Jurkat, Clone E6-1 (cell line): ENCODE measurements at regions not wholly inside any gene's neighbourhood (a gene's known extent, or its start where the extent isn't known, plus 50 kb on each side); places are given as distances from the start of the nearest gene placed in this dataset.
"Not testable (repeated sequence)": the region's sequence is repeated elsewhere in the genome, so short reads cannot be mapped to it uniquely, and the experiment has no call there.

Experiments used
- DNase-seq: peaks from one replicate; pipeline ENCODE4 v3.0.0-alpha.2; 2011; ENCODE audit warnings: low read depth, low spot score
- H3K4me3 ChIP-seq: 2 replicates; pipeline ENCODE4 v1.5.1; 2011; ENCODE audit warnings: mild to moderate bottlenecking, low read length, control low read depth, moderate library complexity

GRCh38 chr7:16268821-16269768 lies 152.2 kb downstream of the CRPPA start:
- H3K4me3 ChIP-seq = peak overlapping the region; percentile 7; the same call in 1 of the 2 replicates
- DNase-seq = peak; percentile 100

- peak overlapping the region; percentile 17 for H3K4me3 ChIP-seq
- DNase-seq = no peak
These were observed 153.2 kb downstream of the CRPPA start for GRCh38 chr7:16267953-16268820.

GRCh38 chr7:16266877-16267276 lies 154.5 kb downstream of the CRPPA start:
- DNase-seq = no peak

GRCh38 chr7:16266470-16266869 lies 154.9 kb downstream of the CRPPA start:
- not testable (repeated sequence) for DNase-seq, H3K4me3 ChIP-seq

More at GRCh38 chr7:16266877-16267276, 154.5 kb downstream of the CRPPA start:
- H3K4me3 ChIP-seq = no peak overlapping the region

GRCh38 chr7:16265863-16266458 lies 155.4 kb downstream of the CRPPA start:
- DNase-seq = no peak
- no peak overlapping the region for H3K4me3 ChIP-seq

- DNase-seq = no peak
- H3K4me3 ChIP-seq = no peak overlapping the region
These were observed 156.2 kb downstream of the CRPPA start for GRCh38 chr7:16264823-16265804.

GRCh38 chr7:16264036-16264819 lies 157.1 kb downstream of the CRPPA start:
- no peak overlapping the region for H3K4me3 ChIP-seq
- DNase-seq = no peak

- H3K4me3 ChIP-seq, DNase-seq: not testable (repeated sequence)
These were observed 158.0 kb downstream of the CRPPA start for GRCh38 chr7:16263377-16263776.

- no peak for DNase-seq
- no peak overlapping the region for H3K4me3 ChIP-seq
These were observed 159.7 kb downstream of the CRPPA start for GRCh38 chr7:16261654-16262053.

GRCh38 chr7:16261100-16261499 lies 160.2 kb downstream of the CRPPA start:
- H3K4me3 ChIP-seq = no peak overlapping the region
- DNase-seq = no peak

GRCh38 chr7:16260236-16260728 lies 161.1 kb downstream of the CRPPA start:
- no peak overlapping the region for H3K4me3 ChIP-seq
- peak; percentile 88 for DNase-seq

- H3K4me3 ChIP-seq, DNase-seq: not testable (repeated sequence)
These were observed 164.9 kb downstream of the CRPPA start for GRCh38 chr7:16256419-16256818.

GRCh38 chr7:16255952-16256351 lies 165.4 kb downstream of the CRPPA start:
- not testable (repeated sequence) for H3K4me3 ChIP-seq, DNase-seq

GRCh38 chr7:16250655-16251054 lies 170.7 kb downstream of the CRPPA start:
- H3K4me3 ChIP-seq, DNase-seq: not testable (repeated sequence)

- not testable (repeated sequence) for H3K4me3 ChIP-seq, DNase-seq
These were observed 172.1 kb downstream of the CRPPA start for GRCh38 chr7:16249204-16249603.

- H3K4me3 ChIP-seq, DNase-seq: not testable (repeated sequence)
These were observed 172.8 kb downstream of the CRPPA start for GRCh38 chr7:16248556-16248955.

GRCh38 chr7:16244469-16244868 lies 176.9 kb downstream of the CRPPA start:
- DNase-seq = no peak
- no peak overlapping the region for H3K4me3 ChIP-seq
